T-helper 9 cell (primary cell): ENCODE measurements at regions not wholly inside any gene's neighbourhood (a gene's known extent, or its start where the extent isn't known, plus 50 kb on each side); places are given as distances from the start of the nearest gene placed in this dataset.

Experiments
- DNase-seq: peaks from one replicate; pipeline ENCODE4 v3.0.0-alpha.2; 2020

- no peak for DNase-seq
These were observed 126.9 kb upstream of the NCK2 start for GRCh38 chr2:105617631-105618350.

GRCh38 chr2:105615305-105615704 is 129.4 kb upstream of the NCK2 start:
- no peak for DNase-seq

GRCh38 chr2:105611811-105612424 is 132.8 kb upstream of the NCK2 start:
- DNase-seq = no peak

- no peak for DNase-seq
These were observed 133.4 kb upstream of the NCK2 start for GRCh38 chr2:105611333-105611637.

- DNase-seq = no peak
These were observed 134.0 kb upstream of the NCK2 start for GRCh38 chr2:105610576-105611332.

- no peak for DNase-seq
These were observed 134.8 kb upstream of the NCK2 start for GRCh38 chr2:105609746-105610402.

- DNase-seq = no peak
These were observed 136.7 kb upstream of the NCK2 start for GRCh38 chr2:105607920-105608504.

GRCh38 chr2:105606081-105606480 is 138.6 kb upstream of the NCK2 start:
- no peak for DNase-seq

- DNase-seq = no peak
These were observed 139.8 kb upstream of the NCK2 start for GRCh38 chr2:105604938-105605337.

- no peak for DNase-seq
These were observed 143.5 kb upstream of the NCK2 start for GRCh38 chr2:105600949-105601794.

- no peak for DNase-seq
These were observed 144.1 kb upstream of the NCK2 start for GRCh38 chr2:105600602-105600948.

- no peak for DNase-seq
These were observed 144.7 kb upstream of the NCK2 start for GRCh38 chr2:105600037-105600442.

- DNase-seq = no peak
These were observed 145.6 kb upstream of the NCK2 start for GRCh38 chr2:105598829-105599698.

- DNase-seq = no peak
These were observed 146.6 kb upstream of the NCK2 start for GRCh38 chr2:105597806-105598803.

- no peak for DNase-seq
These were observed 147.5 kb upstream of the NCK2 start for GRCh38 chr2:105597011-105597805.

GRCh38 chr2:105596411-105596921 is 148.2 kb upstream of the NCK2 start:
- DNase-seq = no peak

- no peak for DNase-seq
These were observed 149.2 kb upstream of the NCK2 start for GRCh38 chr2:105595536-105595935.

- DNase-seq = no peak
These were observed 151.3 kb upstream of the NCK2 start for GRCh38 chr2:105593221-105593967.
